Hepatocyte (in vitro differentiated cells): ENCODE measurements at regions not wholly inside any gene's neighbourhood (a gene's known extent, or its start where the extent isn't known, plus 50 kb on each side); places are given as distances from the start of the nearest gene placed in this dataset.

ENCODE experiments used
- DNase-seq: peaks from one replicate; pipeline ENCODE4 v3.0.0-alpha.2; 2016; ENCODE audit warnings: low spot score
- H2AFZ ChIP-seq: fragments of 200-600 bp; sonication (generic); 2 replicates; pipeline ENCODE4 v1.6.0; 2016; ENCODE audit warnings: antibody characterized with exemption, mild to moderate bottlenecking
- H3K27ac ChIP-seq: fragments of 200-600 bp; sonication (generic); 2 replicates; pipeline ENCODE4 v1.5.1; 2016; ENCODE audit warnings: mild to moderate bottlenecking
- H3K27me3 ChIP-seq: fragments of 200-600 bp; sonication (generic); 2 replicates; pipeline ENCODE4 v1.6.1; 2016
- H3K36me3 ChIP-seq: fragments of 200-600 bp; sonication (generic); replicated peaks from 2 replicates; pipeline ENCODE4 v1.5.1; 2016; ENCODE audit warnings: low read depth; ENCODE audit not compliant: insufficient read depth
- H3K4me1 ChIP-seq: fragments of 200-600 bp; sonication (generic); 2 replicates; pipeline ENCODE4 v1.5.1; 2016; ENCODE audit warnings: mild to moderate bottlenecking, moderate library complexity; ENCODE audit not compliant: insufficient read depth
- H3K4me2 ChIP-seq: fragments of 200-600 bp; sonication (generic); 2 replicates; pipeline ENCODE4 v1.6.0; 2016
- H3K4me3 ChIP-seq: fragments of 200-600 bp; sonication (generic); 2 replicates; pipeline ENCODE4 v1.5.1; 2016; ENCODE audit warnings: mild to moderate bottlenecking
- H3K79me2 ChIP-seq: fragments of 200-600 bp; sonication (generic); 2 replicates; pipeline ENCODE4 v1.6.0; 2017; ENCODE audit warnings: mild to moderate bottlenecking
- H3K9me2 ChIP-seq: fragments of 200-600 bp; sonication (generic); replicated peaks from 2 replicates; pipeline ENCODE4 v1.6.0; 2017; ENCODE audit warnings: mild to moderate bottlenecking; ENCODE audit not compliant: insufficient read depth
- H3K9me3 ChIP-seq: fragments of 200-600 bp; sonication (generic); 2 replicates; pipeline ENCODE4 v1.5.1; 2016; ENCODE audit warnings: low read depth, mild to moderate bottlenecking
- H4K20me1 ChIP-seq: fragments of 200-600 bp; sonication (generic); 2 replicates; pipeline ENCODE4 v1.6.0; 2016; ENCODE audit warnings: mild to moderate bottlenecking; ENCODE audit not compliant: insufficient read depth, poor library complexity, severe bottlenecking
- CTCF ChIP-seq: fragments of 200-600 bp; sonication (generic); IDR thresholded peaks from 2 replicates; pipeline ENCODE4 v1.5.1; 2016; ENCODE audit warnings: antibody characterized with exemption, mild to moderate bottlenecking; ENCODE audit not compliant: poor library complexity
- EZH2 ChIP-seq: fragments of 200-600 bp; sonication (generic); IDR thresholded peaks from 2 replicates; pipeline ENCODE4 v1.6.1; 2016; ENCODE audit warnings: antibody characterized with exemption, mild to moderate bottlenecking, borderline replicate concordance
- EZH2phosphoT487 ChIP-seq: fragments of 200-600 bp; sonication (generic); IDR thresholded peaks from one replicate; pipeline ENCODE4 v1.6.1; 2018; ENCODE audit warnings: antibody characterized with exemption, mild to moderate bottlenecking, low read depth, moderate library complexity; ENCODE audit not compliant: unreplicated experiment, severe bottlenecking
- WGBS: methylation state at CpG from one replicate; pipeline ENCODE4 v1.1.6; 2016; ENCODE audit warnings: low lambda C conversion rate; ENCODE audit errors: missing lambda C conversion rate; 5-methylcytosine and 5-hydroxymethylcytosine counted together

GRCh38 chr4:179894066-179894778 is 2349.0 kb upstream of the TENM3 start:
- WGBS: 83% methylated on average over 3 of the region's 3 CpGs
- Histone ChIP-seq H2AFZ (no peak overlapping the region), H3K36me3 (no peaks in the 10 kb centered on the region), H3K79me2 (no peaks in the 10 kb centered on the region), H3K4me2 (no peak overlapping the region), H3K27ac (no peak overlapping the region), H3K27me3 (no peaks in the 10 kb centered on the region), H4K20me1 (no peaks in the 10 kb centered on the region), H3K4me1 (no peaks in the 10 kb centered on the region), H3K9me3 (no peaks in the 10 kb centered on the region), H3K9me2 (no peaks in the 10 kb centered on the region), H3K4me3 (no peak overlapping the region)
- no peak for TF ChIP-seq CTCF
- no peak for TF ChIP-seq EZH2phosphoT487
- no peak for TF ChIP-seq EZH2
- no peak for DNase-seq

- H2AFZ ChIP-seq: no peak overlapping the region
- H3K79me2 ChIP-seq: no peaks in the 10 kb centered on the region
- TF ChIP-seq CTCF (no peak), EZH2 (no peak), EZH2phosphoT487 (no peak)
- no peaks in the 10 kb centered on the region for H3K27me3 ChIP-seq
- no peak overlapping the region for H3K27ac ChIP-seq
- H3K4me1 ChIP-seq: no peaks in the 10 kb centered on the region
- no peak for DNase-seq
- no peaks in the 10 kb centered on the region for H4K20me1 ChIP-seq
- H3K9me2 ChIP-seq: no peaks in the 10 kb centered on the region
- H3K9me3 ChIP-seq: no peaks in the 10 kb centered on the region
- no peaks in the 10 kb centered on the region for H3K36me3 ChIP-seq
- no peak overlapping the region for H3K4me2 ChIP-seq
- no peak overlapping the region for H3K4me3 ChIP-seq
Observed at GRCh38 chr4:179919587-179919986, 2323.6 kb upstream of the TENM3 start.

GRCh38 chr4:179927473-179927872 is 2315.7 kb upstream of the TENM3 start:
- Histone ChIP-seq H3K9me2 (no peaks in the 10 kb centered on the region), H3K4me3 (no peak overlapping the region), H3K4me2 (no peak overlapping the region), H3K9me3 (no peaks in the 10 kb centered on the region), H3K79me2 (no peaks in the 10 kb centered on the region), H2AFZ (no peak overlapping the region), H3K27me3 (no peaks in the 10 kb centered on the region), H3K36me3 (no peaks in the 10 kb centered on the region), H3K4me1 (no peaks in the 10 kb centered on the region), H3K27ac (no peak overlapping the region), H4K20me1 (no peaks in the 10 kb centered on the region)
- DNase-seq: no peak
- 53% methylated on average over 1 of the region's 1 CpG for WGBS
- no peak for TF ChIP-seq CTCF
- TF ChIP-seq EZH2phosphoT487: no peak
- no peak for TF ChIP-seq EZH2

GRCh38 chr4:179941911-179942310 is 2301.3 kb upstream of the TENM3 start:
- Histone ChIP-seq H3K4me2 (no peak overlapping the region), H3K9me2 (no peaks in the 10 kb centered on the region), H3K4me1 (no peaks in the 10 kb centered on the region), H3K9me3 (no peaks in the 10 kb centered on the region), H2AFZ (no peak overlapping the region), H3K27ac (no peak overlapping the region), H3K27me3 (no peaks in the 10 kb centered on the region), H3K4me3 (no peak overlapping the region), H4K20me1 (no peaks in the 10 kb centered on the region), H3K36me3 (no peaks in the 10 kb centered on the region), H3K79me2 (no peaks in the 10 kb centered on the region)
- TF ChIP-seq CTCF: no peak
- DNase-seq: no peak
